ENCODE measurements at regions not wholly inside any gene's neighbourhood (a gene's known extent, or its start where the extent isn't known, plus 50 kb on each side); places are given as distances from the start of the nearest gene placed in this dataset.

GRCh38 chr1:38303843-38304242, 257.2 kb upstream of the POU3F1 start:
- TF ChIP-seq SRF (IDR thresholded peaks at IDR 0.05; ENCODE audit: low read depth): no peak
- no peak for TF ChIP-seq ZNF274 (IDR thresholded peaks at IDR 0.05; ENCODE audit: low read depth, low read length)
- TF ChIP-seq, protein P1, sequence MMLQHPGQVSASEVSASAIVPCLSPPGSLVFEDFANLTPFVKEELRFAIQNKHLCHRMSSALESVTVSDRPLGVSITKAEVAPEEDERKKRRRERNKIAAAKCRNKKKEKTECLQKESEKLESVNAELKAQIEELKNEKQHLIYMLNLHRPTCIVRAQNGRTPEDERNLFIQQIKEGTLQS (IDR thresholded peaks at IDR 0.05): no peak
- no peak for TF ChIP-seq TCF7L2 (IDR thresholded peaks at IDR 0.05; ENCODE audit: borderline replicate concordance, extremely low read depth, insufficient read depth, insufficient read length)
- TF ChIP-seq POLR2A (IDR thresholded peaks at IDR 0.05; ENCODE audit: borderline replicate concordance, extremely low read depth, insufficient read depth, insufficient read length): no peak
- no peak for TF ChIP-seq CBX3 (IDR thresholded peaks at IDR 0.05; ENCODE audit: low read depth)
- no peak for TF ChIP-seq CTCF (IDR thresholded peaks at IDR 0.05 in 2 of 3, conservative IDR thresholded peaks at IDR 0.05 in 1 of 3; ENCODE audit: borderline replicate concordance in 1 of 3, insufficient read depth in 1 of 3, low read depth in 2 of 3, low read length in 2 of 3)
- TF ChIP-seq, protein P2, sequence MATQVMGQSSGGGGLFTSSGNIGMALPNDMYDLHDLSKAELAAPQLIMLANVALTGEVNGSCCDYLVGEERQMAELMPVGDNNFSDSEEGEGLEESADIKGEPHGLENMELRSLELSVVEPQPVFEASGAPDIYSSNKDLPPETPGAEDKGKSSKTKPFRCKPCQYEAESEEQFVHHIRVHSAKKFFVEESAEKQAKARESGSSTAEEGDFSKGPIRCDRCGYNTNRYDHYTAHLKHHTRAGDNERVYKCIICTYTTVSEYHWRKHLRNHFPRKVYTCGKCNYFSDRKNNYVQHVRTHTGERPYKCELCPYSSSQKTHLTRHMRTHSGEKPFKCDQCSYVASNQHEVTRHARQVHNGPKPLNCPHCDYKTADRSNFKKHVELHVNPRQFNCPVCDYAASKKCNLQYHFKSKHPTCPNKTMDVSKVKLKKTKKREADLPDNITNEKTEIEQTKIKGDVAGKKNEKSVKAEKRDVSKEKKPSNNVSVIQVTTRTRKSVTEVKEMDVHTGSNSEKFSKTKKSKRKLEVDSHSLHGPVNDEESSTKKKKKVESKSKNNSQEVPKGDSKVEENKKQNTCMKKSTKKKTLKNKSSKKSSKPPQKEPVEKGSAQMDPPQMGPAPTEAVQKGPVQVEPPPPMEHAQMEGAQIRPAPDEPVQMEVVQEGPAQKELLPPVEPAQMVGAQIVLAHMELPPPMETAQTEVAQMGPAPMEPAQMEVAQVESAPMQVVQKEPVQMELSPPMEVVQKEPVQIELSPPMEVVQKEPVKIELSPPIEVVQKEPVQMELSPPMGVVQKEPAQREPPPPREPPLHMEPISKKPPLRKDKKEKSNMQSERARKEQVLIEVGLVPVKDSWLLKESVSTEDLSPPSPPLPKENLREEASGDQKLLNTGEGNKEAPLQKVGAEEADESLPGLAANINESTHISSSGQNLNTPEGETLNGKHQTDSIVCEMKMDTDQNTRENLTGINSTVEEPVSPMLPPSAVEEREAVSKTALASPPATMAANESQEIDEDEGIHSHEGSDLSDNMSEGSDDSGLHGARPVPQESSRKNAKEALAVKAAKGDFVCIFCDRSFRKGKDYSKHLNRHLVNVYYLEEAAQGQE (IDR thresholded peaks at IDR 0.05; ENCODE audit: low read depth): no peak
